ENCODE measurements at regions not wholly inside any gene's neighbourhood (a gene's known extent, or its start where the extent isn't known, plus 50 kb on each side); places are given as distances from the start of the nearest gene placed in this dataset.

DNA sequence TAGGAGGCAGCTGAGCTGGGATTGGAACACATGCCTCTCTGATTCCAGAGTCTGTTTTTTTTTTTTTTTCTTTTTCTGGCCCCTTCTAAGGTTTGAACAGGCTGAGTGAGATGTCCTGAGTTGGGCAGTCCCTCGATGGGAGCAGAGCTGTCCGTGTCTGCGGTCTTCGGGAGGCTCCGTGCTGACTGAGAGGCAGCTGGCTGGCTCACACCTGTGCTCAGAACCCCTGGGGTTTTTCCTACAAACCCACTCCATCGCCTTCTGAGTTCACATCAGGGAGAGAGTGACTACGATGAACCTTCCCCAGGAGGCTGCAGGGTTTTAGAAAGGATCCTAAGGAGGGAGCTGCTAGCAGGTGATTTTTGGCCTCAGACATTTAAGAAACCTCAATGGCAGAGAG is 92.5 kb downstream of the IRF8 start:
- no peak for FAIRE-seq

DNA sequence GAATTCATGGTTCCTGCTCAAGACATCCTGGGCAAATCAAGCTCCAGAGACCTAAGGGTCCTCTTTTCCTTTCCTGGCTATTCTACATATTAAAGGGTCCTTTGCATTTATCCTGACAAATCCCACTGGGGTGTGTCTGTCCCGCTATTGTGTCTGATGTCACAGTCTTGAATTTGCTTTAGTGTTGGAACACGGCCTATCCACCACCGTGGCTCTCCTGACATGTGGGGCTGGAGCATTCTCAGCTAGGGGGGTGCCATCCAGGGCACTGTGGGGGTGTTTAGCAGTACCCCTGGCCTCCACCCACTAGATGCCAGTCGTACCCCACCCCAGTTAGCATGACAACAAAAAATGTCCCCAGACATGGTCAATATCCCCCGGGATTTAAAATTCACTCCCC is 92.9 kb downstream of the IRF8 start:
- FAIRE-seq: no peak

DNA sequence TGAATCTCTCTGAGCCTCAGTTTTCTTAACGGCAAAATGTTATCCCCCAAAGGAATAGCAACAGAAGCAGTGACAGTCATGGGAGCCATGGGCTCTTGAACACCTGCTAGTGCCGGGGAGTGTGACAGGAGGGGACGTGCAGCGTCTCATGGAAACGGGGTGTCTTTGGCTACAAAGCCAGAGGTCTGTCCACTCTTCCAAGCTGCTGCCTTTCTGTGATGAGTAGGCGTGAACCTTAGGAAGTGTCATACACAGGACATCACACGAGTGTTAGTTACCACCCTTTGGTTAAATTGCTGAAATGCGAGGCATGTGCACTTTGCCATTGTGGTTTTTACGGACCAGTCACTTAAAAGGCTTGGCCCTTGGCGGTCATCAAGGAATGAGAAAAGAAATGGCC is 93.4 kb downstream of the IRF8 start:
- no peak for FAIRE-seq

DNA sequence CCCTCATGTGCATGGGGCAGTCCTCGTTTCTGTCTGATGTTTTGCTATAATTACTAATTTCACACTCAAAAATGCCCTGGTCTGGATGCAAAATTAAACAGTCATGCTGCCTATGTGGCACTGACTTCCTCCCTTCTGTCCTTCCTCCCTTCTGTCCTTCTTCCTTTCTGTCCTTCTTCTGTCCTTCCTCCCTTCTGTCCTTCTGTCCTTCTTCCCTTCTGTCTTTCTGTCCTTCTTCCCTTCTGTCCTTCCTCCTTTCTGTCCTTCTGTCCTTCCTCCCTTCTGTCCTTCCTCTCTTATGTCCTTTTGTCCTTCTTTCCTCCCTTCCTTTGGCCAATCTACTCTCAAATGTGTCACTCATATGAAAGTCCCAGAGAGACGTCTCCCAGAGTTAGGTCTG is 93.8 kb downstream of the IRF8 start:
- FAIRE-seq: no peak

DNA sequence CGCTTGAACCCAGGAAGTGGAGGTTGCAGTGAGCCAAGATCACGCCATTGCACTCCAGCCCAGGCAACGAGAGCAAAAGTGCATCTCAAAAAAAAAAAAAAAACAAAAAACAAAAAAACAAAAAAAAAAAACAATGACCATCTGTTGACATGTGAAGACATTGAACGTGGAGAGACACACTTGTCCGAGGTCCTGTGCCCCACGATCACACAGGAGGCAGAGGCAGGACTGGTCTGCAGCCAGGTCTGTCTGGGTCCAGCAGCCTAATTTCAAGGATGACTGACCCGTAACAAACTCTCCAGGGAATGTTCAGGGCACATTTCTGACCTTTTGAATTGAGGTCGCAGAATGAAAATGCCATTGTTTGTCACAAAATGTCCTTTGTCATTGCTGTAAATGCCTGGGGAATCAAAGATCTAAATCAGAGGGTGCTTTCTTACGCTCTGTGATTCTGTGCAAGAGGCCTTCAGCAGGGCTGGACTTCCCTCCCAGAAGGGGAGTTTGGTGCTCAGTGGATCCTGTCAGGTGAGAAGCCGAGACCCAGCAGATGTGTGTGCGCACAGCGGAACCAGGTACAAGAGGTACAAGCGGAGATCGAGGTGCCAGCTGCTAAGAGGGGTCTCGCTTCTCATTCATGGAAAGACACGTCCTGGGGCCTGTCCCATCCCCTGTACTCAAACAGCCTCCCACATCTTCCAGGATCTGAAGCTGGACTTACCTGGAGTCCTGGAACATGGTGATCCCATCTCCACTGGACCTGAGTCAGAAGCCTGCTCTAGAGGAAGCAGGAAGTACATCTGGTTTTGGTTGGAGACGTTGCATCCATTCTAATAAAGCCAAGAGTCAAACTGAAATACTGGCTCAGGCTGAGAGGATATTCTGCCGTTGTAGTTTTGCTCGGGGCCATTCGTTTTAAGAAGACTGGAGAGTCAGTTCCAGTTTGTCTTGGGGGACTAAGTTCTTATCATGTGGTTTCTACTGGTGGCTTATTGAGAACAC is 95.8 kb downstream of the IRF8 start:
- no peak for FAIRE-seq

DNA sequence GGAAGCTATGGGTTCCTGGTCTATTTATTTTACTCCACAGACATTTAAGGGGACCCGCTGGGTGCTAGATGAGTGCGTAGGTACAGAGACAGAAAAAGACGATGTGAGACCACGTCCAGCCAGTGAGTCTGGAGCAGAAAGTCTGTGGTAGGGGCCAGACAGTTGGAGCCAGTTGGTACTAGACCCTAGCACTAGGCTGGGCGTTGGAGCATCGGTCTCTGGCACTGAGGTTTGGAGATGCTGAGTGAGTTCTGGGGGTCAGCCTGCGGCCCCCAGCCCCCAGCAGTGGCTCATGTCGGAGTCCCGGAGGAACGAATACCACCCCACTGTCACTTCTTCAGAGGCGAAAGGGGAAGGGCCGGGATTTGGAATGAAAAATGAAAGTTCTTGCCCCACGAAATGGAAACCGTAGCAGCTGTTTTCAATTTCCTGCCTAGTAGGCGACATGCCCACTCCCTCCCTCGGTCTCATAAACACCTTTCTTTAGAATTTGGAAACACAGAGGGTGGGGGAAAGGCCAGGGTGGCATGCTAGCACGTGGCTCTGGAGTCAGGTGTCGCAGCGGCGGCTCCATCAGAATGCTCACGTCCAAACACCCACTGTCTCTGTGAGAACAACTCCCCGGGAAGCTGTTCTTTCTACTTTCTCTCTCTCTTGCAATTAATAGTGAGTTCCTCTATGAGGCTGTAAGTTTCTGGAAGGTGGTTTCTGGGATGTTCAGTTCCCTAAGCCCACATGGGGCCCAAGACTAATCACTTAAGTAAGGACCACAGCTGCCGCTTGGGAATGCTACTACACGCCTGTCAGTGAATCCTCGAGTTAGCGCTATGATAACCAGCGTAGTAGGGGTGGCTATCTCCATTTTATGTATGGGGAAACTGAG is 96.8 kb downstream of the IRF8 start:
- no peak for FAIRE-seq

DNA sequence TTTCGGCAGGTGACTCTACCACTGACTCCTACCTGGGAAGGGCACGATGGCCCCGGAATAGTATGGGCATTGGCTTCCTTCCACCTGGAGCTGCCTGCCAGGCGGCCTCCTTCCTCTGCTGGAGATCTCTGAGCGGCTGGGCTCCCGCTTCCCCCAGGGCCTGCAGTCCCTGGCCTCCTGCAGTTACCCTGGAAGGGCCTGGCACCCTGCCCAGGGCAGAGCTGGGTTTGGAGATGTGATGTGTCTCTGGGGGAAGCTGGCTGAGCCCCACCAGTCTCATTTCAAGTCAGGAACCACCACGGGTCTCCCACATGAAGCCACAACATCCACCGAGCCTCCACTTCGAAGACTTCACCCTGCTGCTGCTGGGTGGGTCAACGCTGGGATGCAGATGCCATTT is 97.9 kb downstream of the IRF8 start:
- no peak for FAIRE-seq

DNA sequence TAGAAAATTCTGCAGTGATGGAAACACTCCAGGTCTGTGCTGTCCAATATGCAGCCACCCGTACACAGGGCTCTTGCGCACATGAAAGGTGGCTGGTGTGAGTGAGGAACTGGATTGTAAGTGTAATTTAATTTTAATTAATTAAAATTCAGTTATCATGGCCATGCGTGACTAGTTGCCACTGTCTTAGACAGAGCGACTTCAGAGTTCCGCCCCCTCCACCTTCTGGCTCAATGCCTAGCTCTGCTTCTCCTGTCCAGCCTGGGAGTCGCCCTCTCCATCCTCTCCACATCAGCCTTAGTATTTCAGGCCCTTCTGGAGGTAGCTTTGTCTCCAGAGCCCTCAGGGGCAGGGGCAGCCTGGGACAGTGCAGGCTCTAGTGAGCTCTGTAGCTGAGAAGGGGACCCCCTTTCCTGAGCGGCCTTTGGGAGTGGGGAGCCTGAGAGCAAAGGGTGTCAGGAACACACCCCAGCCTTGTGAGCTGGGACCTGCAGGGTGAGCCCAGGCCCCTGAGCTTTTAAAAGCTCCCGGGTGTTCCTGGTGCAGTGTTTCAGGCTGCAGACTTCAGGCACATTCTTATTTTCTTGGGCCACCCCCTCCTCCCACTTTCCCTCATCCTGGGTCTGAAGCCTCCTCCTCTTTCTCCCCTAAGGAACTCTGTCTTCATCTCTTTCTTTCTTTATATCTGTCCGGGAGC is 99.4 kb downstream of the IRF8 start:
- no peak for FAIRE-seq

DNA sequence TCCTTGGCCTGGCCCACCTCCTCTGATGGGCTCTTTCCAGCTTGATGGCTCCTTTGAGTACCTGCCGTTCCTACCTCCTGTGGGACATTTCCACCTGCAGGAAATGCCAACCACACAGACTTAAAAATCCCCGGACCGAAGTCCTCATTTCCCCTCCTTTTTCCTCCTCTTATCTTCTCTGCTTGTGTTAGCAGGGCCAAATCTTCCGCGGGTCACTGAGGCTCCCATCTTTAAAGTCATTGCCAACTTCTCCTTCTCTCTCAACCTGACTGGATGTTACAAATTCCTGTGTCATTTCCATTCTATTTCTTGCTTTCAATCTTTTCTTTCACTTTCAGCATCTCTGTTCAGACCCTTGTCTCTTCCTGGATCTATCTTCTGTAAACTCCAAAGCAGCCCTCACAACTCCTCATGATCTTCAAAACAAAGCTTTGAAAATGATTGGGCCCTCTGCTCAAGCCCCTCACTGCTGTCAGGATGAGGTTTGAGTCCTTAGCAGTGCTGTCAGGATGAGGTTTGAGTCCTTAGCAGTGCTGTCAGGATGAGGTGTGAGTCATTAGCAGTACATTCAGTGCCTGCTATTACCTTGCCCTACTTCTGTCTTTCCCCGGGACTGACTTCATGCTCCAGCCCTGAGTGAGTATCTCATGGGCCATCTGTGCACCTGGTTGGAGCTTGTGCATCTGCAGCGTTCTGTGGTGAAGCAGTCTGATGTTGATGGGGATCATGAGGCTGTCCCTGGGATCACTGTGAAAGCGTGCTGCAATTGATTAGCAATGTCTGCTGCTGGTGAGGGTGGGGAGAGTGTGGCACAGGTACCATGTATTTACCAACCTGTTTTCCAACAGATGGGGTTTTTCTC is 100.1 kb downstream of the IRF8 start:
- no peak for FAIRE-seq

DNA sequence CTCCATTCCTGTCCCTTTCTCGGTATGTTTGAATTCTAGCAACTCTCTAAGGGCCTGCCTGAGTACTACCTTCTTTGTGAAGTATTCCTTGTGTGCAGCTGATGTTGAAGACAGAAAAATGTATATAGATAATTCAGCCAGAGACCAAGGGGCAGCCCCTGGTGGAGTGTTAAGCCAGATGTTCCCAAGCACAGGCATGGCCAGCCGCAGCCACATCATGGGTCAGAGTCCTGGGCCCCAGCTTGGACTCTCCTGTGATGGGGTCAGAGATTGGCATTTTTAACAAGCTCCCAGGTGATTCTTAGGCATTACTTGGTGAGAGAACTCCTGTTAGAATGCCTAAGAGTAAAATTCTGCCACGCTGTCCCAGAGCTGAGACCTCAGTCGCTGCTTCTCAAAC is 100.8 kb downstream of the IRF8 start:
- no peak for FAIRE-seq

DNA sequence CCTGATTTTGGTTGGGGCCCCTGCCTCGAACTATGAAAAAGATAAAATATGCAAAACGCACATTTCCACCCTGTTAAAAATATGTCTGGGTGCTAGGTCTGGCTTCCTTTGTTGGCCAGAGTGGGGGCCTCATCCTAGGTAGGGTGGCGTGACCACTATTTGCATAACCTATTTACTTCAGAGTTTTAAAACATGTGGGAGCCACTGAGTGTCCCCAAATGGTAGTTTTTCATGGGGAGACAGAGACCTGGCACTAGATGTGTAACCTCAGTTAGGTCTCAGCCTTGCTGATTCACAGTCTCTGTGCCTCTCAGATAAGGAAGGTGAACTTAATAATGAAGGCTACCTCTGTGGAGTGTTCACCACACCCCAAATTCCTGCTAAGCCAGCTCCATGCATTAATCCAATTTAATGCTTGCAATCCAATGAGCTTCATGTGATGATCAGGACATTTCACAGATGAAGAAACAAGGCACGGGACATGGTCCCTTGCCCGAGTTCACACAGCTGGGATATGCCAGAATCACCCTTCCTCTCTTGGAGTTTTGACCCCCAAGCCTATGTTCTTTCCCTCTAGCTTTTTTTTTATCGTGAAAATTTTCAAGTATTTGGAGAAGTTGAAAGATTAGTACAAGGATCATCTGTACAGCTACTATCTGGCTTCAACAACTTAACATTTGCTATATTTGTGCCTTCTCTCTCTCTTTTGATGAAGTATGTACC is 103.4 kb downstream of the IRF8 start:
- FAIRE-seq: no peak

DNA sequence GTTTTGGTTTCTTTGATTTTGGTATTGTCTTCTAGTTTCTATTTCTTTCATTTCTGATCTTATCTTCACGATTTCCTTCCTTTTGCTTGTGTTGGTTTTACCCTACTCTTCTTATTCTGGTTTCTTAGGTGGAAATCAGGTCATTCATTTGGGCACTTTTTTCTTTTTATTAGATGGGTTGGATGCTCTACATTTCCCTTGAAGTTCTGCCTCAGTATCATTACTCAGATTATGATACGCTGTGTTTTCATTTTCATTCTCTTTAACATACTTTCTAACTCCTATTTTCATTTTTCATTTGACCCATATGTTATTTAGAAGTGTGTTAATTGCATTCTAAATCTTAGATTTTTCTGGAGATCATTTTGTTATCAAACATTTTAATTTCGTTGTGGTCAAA is 108.6 kb downstream of the IRF8 start:
- no peak for FAIRE-seq

DNA sequence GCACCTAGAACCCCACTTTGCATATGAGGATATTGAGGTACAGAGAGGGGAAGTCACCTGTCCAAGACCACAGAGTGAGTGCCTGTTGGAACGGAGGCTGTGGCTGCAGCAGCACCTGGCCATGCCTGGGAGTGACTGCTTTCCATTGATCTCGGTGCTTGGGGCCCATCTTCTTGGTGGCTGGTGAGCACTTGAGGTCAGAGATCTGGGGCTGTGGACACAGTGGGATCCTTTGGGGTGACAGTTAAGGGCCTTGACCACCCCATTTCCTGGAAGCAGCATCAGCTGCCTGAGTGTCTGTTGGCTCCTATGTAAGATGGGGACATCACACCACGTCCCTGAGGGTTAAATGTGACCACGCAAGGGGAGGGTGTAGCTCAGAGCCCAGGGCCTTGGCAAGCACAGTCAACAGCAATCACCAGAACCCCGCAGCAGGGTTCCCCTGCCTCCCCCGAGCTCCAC is 111.7 kb downstream of the IRF8 start:
- FAIRE-seq: no peak

DNA sequence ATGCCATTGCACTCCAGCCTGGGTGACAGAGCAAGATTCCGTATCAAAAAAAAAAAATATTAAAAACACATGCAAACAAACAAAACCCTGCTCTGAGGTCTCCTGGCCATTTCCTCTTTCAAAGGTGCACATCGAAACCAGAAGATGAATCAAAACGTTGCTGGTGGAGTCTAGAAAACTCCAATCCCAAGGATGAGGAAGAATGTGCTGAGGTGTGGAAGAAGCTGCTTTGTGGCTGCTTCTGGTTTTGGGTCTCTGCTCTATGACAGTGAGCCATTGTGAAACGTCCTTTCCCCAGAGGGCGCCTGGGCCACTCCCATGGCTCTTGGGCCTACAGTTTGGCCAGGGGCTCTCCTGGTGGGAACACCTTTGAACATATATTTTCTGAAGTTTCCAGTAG is 112.6 kb downstream of the IRF8 start:
- no peak for FAIRE-seq

DNA sequence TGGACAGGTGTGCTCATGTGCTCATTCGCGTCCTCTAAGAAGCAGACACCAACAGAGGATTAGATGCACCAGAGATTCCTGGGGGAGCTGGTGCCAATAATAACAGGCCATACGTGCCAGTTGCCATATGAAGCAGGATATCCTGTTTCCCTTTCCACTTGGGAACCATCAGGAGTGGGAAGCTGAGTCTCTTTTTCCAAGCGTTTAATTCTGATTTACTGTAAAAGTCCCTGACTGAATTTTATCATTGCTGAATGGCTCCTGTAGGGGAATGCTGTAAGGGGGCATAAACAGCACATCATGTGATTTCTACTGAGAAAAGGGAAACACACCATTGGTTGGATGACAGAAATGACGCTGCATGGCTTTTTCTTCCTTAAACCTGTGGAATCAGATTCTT is 113.3 kb downstream of the IRF8 start:
- no peak for FAIRE-seq

DNA sequence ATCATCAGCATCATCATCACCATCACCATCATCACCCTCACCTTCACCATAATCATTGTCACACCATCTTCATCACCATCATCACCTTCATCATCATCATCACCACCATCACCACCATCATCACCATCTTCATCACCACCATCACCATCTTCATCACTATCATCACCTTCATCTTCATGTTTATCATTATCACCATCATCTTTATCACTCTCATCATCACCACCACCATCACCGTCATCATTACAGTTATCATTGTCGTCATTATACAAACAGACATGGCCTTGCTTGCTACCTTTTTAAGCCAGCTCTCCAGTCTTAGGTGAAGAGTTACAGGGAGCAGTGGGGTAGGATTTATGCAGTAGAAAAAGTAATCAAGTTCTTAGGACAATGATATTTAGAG is 114.9 kb downstream of the IRF8 start:
- FAIRE-seq: no peak

DNA sequence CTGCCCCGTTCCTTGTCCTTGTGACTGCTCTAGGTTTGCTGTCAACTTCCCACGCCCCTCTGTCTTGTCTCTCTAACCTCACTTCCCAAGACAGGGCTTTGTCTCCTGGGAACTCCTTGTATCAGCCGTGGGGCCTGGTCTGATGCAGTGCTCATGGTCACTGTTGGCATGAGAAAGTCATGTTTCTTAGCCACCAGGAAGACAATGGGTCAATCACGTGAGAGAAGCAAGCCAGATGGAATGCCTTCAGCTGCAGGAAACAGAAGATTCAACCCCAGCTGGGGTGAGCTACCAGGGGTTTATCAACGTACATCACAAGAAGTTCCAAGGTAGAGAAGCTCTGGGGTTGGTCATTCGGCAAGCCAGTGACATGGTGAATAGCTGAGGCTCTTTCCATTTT is 116.6 kb downstream of the IRF8 start:
- no peak for FAIRE-seq

DNA sequence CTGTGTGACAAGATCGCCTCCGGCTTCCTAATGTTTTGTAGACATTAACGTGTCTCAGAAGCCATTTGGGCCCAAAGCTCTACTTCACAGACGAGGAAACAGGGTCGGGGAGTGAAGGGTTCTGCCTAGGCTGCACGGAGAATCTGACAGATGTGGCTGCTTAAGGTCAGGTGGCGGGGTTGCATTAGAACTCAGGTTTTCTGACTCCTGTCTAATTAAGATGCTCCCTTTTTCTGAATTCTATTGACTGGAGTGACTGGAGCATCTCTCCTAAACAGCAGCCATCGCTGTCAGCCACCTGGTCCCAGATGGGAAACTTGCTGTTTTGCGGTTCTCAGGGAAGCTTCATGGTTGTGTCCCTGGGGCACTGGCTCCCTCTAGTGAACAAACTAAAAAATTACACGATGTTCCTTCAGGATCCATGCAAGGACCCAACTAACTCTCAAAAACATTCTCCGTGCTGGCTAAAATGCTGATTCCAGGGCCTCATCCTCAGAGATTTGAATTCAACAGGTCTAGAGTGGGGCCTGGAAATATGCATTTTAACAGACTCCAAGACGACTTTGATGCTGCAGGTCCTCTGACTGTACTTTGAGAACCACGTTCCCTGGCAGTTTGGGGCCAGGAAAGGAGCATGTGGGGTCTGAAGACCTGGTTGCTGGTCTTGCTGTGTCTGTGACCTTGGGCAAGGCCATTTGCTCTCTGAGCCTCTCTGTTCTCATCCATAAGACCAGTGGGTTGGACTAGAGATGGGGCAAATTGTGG is 117.4 kb downstream of the IRF8 start:
- peak; percentile 11 for FAIRE-seq

DNA sequence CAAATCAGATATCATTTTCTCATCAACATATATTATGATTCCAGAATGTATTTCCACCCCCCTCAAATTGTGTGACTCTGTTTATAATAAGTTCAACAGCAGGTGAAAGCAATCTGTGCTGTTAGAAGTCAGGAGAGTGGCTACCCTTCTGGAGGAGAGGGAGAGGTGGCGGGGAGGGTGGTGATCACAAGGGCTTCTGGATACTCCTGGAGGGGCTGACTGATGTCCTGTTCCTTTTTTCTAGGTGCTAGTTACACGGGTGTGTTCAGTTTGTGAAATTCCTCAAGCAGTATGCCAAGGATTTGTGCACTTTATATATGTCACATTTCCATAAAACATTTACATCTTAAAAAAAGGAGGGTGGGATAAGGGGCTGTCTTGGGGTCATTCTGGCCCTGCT is 119.1 kb downstream of the IRF8 start:
- FAIRE-seq: no peak

DNA sequence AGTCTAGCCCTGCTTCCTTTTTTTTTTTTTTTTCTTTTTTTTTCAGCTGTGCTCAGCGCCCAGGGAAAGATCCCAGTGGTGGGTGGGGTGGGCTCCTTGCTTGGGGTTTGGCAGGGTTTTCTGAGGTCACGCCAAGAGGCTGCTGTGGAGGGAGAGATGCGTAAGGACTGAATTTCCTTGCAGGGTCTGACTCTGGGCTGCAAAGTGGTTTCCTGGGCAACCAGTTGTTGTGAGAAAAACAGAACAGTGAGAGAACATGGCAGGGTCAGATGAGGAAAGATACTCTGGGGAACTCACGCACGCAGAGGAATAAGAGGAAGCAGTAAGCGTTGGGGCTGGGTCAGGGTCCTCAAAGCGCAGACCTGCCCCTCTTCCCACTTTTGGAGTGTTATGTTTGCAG is 119.5 kb downstream of the IRF8 start:
- FAIRE-seq: no peak

DNA sequence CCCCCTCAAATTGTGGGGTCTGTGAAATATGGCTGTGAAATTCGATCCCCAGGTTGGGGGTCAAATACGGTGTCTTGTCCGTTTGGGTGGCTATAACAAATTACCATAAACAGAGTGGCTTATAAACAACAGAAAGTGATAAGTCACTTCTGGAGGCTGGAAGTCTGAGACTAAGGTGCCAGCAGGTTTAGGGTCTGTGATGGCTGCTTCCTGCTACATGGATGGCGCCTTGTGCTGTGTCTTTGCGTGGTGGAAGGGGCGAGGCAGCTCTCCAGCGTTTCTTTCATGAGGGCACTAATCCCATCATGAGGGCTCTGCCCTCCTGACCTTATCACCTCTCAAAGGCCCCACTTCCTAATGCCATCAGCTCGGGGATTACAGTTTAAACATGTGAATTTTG is 120.0 kb downstream of the IRF8 start:
- FAIRE-seq: no peak
